Fibroblast of the aortic adventitia (primary cell): ENCODE measurements at regions not wholly inside any gene's neighbourhood (a gene's known extent, or its start where the extent isn't known, plus 50 kb on each side); places are given as distances from the start of the nearest gene placed in this dataset.
"Not testable (repeated sequence)": the region's sequence is repeated elsewhere in the genome, so short reads cannot be mapped to it uniquely, and the experiment has no call there.

ENCODE experiments used
- DNase-seq: peaks from one replicate; pipeline ENCODE4 v3.0.0-alpha.2; 2010; ENCODE audit warnings: low read depth
- H3K4me3 ChIP-seq: 2 replicates; pipeline ENCODE4 v1.5.1; 2011; ENCODE audit warnings: low read depth, mild to moderate bottlenecking, control low read depth, low read length, moderate library complexity
- CTCF ChIP-seq: IDR thresholded peaks from 2 replicates; pipeline ENCODE4 v1.5.1; 2011; ENCODE audit warnings: mild to moderate bottlenecking, low read length, control low read depth, inconsistent platforms; ENCODE audit not compliant: insufficient read depth

GRCh38 chr1:239125027-239125426 lies 261.3 kb upstream of the CHRM3 start:
- DNase-seq: no peak
- TF ChIP-seq CTCF: no peak
- no peak overlapping the region for H3K4me3 ChIP-seq

GRCh38 chr1:239123260-239123659 lies 263.1 kb upstream of the CHRM3 start:
- no peak for DNase-seq
- no peak overlapping the region for H3K4me3 ChIP-seq
- no peak for TF ChIP-seq CTCF

- no peak for DNase-seq
- TF ChIP-seq CTCF: no peak
- no peak overlapping the region for H3K4me3 ChIP-seq
These were observed 274.1 kb upstream of the CHRM3 start for GRCh38 chr1:239112101-239112935.

GRCh38 chr1:239107676-239108075 lies 278.7 kb upstream of the CHRM3 start:
- no peak for TF ChIP-seq CTCF
- no peak overlapping the region for H3K4me3 ChIP-seq
- DNase-seq: no peak

- not testable (repeated sequence) for H3K4me3 ChIP-seq, DNase-seq
These were observed 279.7 kb upstream of the CHRM3 start for GRCh38 chr1:239106689-239107088.

GRCh38 chr1:239098400-239099037 lies 287.8 kb upstream of the CHRM3 start:
- no peak for TF ChIP-seq CTCF
- no peak overlapping the region for H3K4me3 ChIP-seq
- DNase-seq: no peak

GRCh38 chr1:239091537-239091936 lies 294.8 kb upstream of the CHRM3 start:
- H3K4me3 ChIP-seq: no peak overlapping the region
- TF ChIP-seq CTCF: no peak
- no peak for DNase-seq
